Activated naive CD4-positive, alpha-beta T cell treated with anti-CD3 and anti-CD28 coated beads, Interleukin-2, amount 50 U/mL, for 16 hours (primary cell): ENCODE measurements at regions not wholly inside any gene's neighbourhood (a gene's known extent, or its start where the extent isn't known, plus 50 kb on each side); places are given as distances from the start of the nearest gene placed in this dataset.

Source experiments
- DNase-seq: peaks from one replicate; pipeline ENCODE4 v3.0.0-alpha.2; 2020

GRCh38 chr6:145042559-145042958, 692.8 kb downstream of the EPM2A start:
- DNase-seq, result no peak

DNA sequence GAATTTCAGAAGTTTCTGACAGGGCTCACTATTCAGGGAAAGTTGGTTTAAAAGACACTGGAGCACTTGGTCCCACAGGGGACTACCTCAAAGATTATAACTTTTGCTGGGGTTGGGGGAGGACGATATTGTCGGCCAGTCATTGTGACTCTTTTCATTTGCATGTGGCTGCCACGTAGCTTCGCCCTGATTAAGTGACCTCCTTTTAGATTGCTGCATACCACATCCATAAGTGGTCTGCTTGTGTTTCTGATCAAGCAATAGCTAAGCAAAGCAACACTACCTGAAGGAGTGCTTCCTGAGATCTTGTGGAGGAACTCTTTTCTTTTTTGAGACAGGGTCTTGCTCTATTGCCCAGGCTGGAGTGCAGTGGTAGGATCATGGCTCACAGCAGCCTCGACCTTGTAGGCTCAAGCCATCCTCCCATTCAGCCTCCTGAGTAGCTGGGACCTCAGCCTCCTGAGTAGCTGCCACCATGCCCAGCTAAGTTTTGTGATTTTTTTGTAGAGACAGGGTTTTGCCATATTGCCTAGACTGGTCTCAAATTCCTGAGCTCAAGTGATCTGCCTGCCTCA, 691.3 kb downstream of the EPM2A start:
- no peak for DNase-seq

- no peak for DNase-seq
Observed at GRCh38 chr6:145044641-145045246, 690.6 kb downstream of the EPM2A start.

DNA sequence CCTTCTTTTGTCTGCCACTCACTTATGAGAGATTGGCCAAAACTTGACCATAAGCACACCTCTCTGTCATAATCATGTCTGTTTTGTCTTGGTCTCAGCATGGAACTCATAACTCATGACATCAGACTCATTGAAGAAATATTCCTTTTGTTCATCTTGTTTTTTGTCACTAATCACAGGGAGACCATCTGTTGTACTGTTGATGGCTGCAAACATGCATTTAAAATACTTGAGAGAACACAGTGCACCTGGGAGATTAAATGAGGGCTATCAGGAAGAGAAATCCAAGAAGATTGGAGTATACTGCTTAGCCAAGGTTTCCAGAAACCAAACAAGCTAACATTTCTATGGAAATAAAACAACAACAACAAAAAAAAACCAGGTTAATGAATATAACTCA, 689.7 kb downstream of the EPM2A start:
- no peak for DNase-seq

- no peak for DNase-seq
Observed at GRCh38 chr6:145047891-145048290, 687.4 kb downstream of the EPM2A start.

GRCh38 chr6:145051661-145052060, 683.7 kb downstream of the EPM2A start:
- DNase-seq, result no peak

- DNase-seq, result no peak
Observed at GRCh38 chr6:145055567-145055966, 679.8 kb downstream of the EPM2A start.

DNA sequence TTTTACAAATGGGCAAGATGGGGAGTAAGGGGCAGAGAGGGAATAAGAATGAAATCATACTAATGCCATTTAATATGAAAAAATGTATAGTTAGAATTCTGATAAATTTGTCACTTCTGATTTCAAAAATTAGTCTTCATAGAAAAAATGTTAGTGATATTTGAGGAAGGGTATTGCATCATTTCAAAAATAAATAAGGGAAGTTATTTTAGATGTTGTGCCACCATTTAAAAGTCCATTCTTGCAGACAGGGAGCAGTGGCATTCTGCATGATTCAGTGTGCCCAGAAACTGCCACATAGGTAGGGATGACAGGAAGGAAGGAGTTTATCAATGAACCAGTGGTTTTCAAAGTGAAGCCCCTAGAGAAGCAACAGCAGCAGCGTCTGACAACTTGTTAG, 674.6 kb downstream of the EPM2A start:
- no peak for DNase-seq

DNA sequence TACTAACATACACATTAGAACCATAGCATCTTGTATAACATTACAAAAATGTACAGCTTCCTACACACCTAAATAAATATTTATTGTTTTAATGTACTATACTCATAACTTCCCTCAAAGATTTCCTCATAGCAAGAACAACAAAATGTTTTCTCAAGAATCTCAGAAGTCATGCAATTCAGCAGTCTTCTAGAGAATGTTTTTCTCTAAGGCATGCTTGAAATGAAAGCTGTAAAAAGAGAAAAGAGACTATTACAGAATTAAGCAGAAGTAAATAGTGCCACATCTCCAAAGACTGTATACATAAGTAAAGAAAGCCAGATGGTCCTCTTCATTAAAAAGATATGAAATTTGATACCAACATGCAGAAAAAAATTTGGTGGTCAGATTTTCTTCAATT, 672.2 kb downstream of the EPM2A start:
- no peak for DNase-seq

- DNase-seq, result no peak
Observed at GRCh38 chr6:145067430-145067829, 667.9 kb downstream of the EPM2A start.

DNA sequence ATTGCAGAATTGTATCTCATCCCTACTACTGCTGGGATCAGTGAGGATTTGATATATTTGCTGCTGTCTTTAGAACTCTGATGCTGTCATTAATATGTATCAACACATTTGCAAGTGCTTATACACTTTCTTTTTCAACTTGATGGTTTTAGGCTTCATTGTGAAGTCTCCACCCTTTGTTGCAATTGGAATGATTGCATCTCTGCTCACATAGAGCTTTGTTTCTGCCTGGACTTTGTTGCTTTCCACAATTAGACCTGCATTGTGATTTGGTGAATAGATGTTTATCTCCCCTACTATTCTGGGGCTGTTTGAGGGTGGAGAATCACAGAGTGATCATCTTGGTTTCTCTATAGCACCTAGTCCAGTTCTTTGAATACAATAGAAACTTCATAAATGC, 666.7 kb downstream of the EPM2A start:
- no peak for DNase-seq

DNA sequence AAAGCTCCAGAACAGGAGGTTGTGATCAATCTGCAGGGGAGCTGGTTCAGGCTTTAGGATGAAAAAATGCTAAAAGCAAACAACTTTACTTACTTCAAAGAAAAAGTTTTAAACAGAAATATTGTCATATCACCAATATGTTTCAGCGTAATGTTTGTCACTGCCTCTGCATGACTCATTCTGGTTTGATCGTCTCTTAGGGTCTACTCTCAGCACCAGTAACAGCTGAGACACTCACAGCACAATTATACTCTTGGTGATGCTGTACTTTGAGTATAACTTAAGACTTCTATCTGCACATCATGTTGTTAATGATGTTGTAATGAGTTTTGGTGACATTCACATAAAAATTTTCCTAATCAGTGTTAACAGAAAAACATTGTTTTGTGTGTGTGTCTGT, 665.4 kb downstream of the EPM2A start:
- DNase-seq, result no peak

- no peak for DNase-seq
Observed at GRCh38 chr6:145070791-145071190, 664.5 kb downstream of the EPM2A start.

DNA sequence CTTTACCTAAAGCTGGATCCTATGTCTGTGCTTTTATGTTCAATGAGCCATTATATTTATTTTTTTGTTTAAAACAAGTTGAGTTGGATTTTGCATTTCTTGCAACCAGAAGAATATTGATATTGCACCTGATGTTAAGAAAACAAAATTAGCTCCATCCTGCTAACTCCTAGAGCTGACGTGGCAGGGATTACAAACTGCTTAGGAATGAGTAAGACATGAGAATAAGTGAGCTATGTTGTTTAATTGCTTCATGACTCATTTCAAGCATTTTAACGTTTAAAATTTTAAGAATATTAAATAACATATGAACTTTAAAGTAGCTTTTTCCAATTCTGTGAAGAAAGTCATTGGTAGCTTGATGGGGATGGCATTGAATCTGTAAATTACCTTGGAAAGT, 663.5 kb downstream of the EPM2A start:
- DNase-seq, result no peak

DNA sequence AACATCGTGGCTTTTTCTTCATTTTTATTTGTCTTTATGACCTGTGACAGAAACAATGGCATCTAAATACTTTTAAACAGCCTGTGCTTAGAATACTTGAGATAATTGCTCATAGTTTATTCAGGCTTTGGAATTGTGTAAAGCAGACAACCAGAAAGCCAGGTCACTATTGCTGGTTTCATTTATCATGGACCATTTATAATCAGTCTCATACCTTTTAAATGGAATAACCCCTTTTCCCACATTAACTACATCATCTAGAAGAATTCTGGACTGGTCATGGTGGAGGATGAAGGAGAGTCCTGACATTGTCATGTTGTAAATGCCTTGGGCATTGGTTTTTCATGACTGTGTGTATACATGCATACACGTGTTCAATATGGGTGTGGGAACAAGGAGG, 661.5 kb downstream of the EPM2A start:
- DNase-seq, result no peak

DNA sequence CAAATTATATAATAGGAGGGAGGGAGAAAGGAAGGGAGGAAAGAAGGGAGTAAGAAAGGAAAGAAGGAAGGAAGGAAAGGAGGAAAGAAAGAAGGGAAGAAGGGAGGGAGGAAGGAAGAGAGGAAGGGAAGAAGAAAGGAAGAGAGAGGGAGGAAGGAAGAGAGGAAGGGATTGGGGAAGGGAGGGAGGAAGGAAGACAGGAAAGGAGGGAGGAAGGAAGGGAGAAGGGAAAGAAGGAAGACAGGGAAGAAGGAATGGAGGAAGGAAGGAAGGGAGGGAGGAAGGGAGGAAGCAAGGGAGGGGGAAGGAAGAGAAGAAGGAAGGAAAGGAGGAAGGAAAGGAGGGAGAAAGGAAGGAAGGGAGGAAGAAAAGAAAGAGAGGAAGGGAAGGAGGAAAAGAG, 660.5 kb downstream of the EPM2A start:
- no peak for DNase-seq

GRCh38 chr6:145075425-145075824, 659.9 kb downstream of the EPM2A start:
- no peak for DNase-seq

DNA sequence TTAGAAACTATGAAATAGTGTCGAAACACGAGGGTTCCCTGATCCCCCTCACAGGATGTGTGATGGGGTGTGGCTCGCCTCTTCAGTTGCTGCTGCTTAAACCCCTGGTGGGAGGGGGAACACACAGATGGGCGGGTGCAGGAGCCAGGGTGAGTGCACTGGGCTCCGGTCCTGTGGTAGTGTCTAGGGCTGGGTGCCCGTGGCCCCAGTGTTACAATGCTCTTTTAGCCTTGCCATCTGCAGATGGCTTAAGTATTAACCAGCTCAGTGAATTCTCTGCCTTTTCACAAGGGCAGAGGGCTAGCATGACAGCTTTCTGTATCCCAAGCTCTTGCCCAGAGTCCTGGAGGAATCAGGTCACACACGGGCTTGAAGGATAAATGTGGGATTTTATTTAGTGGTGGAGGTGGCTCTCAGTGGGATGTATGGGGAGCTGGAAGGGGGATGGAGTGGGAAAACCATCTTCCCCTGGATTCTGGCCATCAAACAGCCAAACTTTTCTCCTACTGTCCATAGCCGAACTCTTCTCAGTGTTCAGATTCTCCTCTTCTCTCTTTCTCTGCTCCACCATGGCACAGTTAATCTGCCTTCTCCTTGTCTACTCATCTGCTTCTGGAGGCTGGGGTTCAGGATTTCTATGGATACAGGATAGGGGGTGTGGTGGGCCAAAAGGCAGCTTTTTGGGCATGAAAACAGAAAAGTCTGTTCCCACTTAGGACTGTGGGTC, 659.0 kb downstream of the EPM2A start:
- no peak for DNase-seq

DNA sequence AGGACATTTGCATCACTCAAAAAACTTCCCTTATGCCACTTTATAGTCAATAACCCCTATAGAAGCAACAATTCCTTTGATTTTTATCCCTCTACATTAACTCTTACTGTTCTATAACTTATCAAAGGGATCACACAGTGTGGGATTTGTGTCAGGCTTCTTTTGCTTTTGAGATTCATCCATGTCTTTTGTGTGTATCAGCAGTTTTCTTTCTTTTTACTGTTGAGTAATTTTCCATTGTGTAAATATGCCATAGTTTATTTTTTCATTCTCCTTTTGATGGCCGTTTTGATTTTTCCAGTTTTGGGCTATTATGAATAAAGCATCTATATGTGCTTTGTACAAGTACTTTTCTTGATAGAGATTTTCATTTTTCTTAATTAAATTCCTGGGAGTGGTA, 657.9 kb downstream of the EPM2A start:
- no peak for DNase-seq

DNA sequence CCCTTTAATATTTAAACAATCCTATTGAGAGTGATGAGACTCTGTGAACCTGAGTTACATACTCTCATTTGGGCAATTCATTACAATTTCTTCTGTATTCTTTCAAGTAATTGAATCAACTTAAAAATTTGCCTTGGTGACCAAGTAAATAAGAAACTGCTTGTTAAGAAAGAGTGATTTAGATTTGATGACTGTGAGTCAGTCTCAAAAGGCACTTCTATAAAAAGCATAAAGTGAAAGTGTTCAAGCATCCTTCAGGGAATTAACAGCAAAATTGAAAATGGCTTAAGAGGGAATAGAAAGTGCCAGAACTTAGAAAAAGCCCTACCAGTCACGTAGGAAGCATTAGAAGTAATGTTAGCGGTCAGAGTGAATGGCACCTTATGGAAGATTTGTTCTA, 654.7 kb downstream of the EPM2A start:
- DNase-seq, result no peak

DNA sequence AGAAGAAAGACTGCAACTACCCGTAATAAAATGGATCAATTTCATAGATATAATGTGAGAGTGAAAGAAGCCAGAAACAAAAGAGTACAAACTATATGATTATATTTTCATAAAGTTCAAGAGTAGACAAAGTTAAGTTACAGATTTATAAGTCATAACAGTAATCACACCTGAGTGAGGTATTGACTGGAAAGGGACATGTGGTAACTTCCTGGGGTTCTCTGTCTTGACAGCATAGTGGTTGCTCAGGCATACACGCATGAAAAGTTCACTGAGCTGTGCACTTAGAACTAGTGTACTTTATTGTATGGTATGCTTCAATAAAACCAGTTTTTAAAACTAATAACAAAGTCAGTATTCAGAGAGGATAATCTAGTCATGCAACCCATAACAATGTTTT, 653.6 kb downstream of the EPM2A start:
- DNase-seq, result no peak

- DNase-seq, result no peak
Observed at GRCh38 chr6:145082359-145082758, 653.0 kb downstream of the EPM2A start.

DNA sequence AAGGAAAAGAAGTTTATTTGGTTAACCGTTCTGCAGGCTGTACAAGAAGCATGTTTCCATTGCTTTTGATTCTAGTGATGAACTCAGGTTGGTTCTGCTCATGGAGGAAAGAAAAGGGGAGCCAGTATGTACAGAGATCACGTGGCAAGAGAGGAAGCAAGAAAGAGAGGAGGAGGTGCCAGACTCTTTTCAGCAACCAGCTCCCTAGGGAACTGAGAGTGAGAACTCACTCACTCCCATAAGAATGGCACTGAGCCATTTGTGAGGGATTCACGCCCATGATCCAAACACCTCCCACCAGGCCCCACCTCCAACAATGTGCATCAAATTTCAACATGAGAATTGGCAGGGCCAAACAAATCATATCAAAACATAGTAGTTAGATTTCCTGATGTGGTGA, 649.1 kb downstream of the EPM2A start:
- DNase-seq, result no peak

- DNase-seq, result no peak
Observed at GRCh38 chr6:145087034-145087433, 648.3 kb downstream of the EPM2A start.
